ENCODE measurements at regions not wholly inside any gene's neighbourhood (a gene's known extent, or its start where the extent isn't known, plus 50 kb on each side); places are given as distances from the start of the nearest gene placed in this dataset.

DNA sequence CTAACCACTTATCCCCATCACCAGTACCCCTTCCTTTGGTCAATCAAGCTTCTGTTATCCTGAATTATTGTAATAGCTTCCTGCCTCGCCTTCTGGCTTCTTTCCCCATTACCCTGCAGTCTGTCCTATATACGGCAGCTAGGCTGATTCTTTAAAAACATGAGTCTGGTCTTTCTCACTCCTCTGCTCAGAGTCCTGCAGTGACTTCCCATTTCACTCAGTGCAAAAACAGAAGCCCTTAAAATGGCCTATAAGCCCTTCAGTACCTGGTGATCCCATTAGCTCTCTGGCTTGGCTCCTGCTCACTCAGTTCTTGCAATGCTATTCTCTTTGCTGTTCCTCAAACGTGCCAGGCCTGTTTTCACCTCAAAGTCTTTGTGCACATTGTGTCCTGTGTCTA lies 58.4 kb downstream of the JRKL start:
- ChIA-PET CTCF (interaction anchor here (1.2 to 8.8 kb wide), 2 partner anchors 15 to 337 kb away, joined by 3 to 65 read pairs; no protein-coding TSS in a partner anchor), POLR2A (no interaction called here)
- WGBS (ENCODE audit: low lambda C conversion rate): 38% methylated on average over 3 of the region's 3 CpGs
- Histone ChIP-seq H3K4me3 (ENCODE audit: low read depth in 2 of 2, low read length in 1 of 2) (no peak overlapping the region), H3K36me3 (replicated peaks in 1 of 2; ENCODE audit: control insufficient read depth in 1 of 2, insufficient read depth in 2 of 2, low read length in 1 of 2) (no peaks in the 10 kb centered on the region), H3K4me2 (no peak overlapping the region), H3K79me2 (ENCODE audit: insufficient read depth) (no peaks in the 10 kb centered on the region), H3K4me1 (ENCODE audit: control insufficient read depth in 1 of 2, insufficient read depth in 2 of 2, low read depth in 1 of 2, low read length in 1 of 2) (peaks cover 0 to 8% of the 10 kb centered on the region in 2 experiments; a peak in 2 of 4 replicates), H3K27ac (ENCODE audit: low read depth in 2 of 2, low read length in 1 of 2) (peak overlapping the region in 1 of 2 experiments; percentile 65; a peak in 2 of 4 replicates), H3K9me3 (no peaks in the 10 kb centered on the region), H3F3A (replicated peaks; ENCODE audit: insufficient read depth) (no peaks in the 10 kb centered on the region), H3K27me3 (ENCODE audit: insufficient read depth) (peaks cover 5% of the 10 kb centered on the region; the same call in 1 of the 2 replicates), H3K9me2 (no peaks in the 10 kb centered on the region), H4K20me1 (ENCODE audit: insufficient read depth) (no peaks in the 10 kb centered on the region), H3K9ac (no peak overlapping the region), H2AFZ (ENCODE audit: low read depth) (no peak overlapping the region)
- TF ChIP-seq GATA2 (CRISPR knock-in tag; IDR thresholded peaks at IDR 0.05) (0 out of 2 replicates have a peak, but pooled peaks have one; percentile 14), EP300 (IDR thresholded peaks at IDR 0.05; ENCODE audit: borderline replicate concordance in 1 of 2, low read depth in 1 of 2, low read length in 1 of 2) (peak in 1 of 2 experiments; percentile 48; a peak in 1 of 4 replicates)
- TF ChIP-seq, protein P1, sequence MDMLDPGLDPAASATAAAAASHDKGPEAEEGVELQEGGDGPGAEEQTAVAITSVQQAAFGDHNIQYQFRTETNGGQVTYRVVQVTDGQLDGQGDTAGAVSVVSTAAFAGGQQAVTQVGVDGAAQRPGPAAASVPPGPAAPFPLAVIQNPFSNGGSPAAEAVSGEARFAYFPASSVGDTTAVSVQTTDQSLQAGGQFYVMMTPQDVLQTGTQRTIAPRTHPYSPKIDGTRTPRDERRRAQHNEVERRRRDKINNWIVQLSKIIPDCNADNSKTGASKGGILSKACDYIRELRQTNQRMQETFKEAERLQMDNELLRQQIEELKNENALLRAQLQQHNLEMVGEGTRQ (IDR thresholded peaks at IDR 0.05; ENCODE audit: borderline replicate concordance, low read depth, low read length): no peak
- TF ChIP-seq, protein P2, sequence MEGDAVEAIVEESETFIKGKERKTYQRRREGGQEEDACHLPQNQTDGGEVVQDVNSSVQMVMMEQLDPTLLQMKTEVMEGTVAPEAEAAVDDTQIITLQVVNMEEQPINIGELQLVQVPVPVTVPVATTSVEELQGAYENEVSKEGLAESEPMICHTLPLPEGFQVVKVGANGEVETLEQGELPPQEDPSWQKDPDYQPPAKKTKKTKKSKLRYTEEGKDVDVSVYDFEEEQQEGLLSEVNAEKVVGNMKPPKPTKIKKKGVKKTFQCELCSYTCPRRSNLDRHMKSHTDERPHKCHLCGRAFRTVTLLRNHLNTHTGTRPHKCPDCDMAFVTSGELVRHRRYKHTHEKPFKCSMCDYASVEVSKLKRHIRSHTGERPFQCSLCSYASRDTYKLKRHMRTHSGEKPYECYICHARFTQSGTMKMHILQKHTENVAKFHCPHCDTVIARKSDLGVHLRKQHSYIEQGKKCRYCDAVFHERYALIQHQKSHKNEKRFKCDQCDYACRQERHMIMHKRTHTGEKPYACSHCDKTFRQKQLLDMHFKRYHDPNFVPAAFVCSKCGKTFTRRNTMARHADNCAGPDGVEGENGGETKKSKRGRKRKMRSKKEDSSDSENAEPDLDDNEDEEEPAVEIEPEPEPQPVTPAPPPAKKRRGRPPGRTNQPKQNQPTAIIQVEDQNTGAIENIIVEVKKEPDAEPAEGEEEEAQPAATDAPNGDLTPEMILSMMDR (IDR thresholded peaks at IDR 0.05): no peak
- peak; percentile 23 for DNase-seq

DNA sequence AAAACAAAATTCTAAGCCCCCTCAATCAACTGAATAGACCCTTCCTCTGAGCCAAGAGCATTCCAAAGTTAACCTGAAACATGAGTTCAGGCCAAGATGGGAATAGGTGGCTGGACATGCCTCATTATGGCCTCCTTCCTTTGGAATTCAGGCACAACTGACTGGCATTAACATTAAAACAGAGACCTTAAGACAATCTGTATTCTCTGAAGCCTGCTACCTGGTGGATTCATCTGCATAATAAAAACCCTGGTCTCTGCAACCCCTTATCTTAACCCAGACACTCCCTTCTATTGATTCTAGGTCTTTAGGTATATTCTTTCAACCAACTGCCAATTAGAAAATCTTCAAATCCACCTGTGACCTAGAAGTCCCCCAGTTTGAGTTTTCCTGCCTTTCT lies 66.3 kb downstream of the JRKL start:
- no peak for DNase-seq
- Histone ChIP-seq H3K79me2 (ENCODE audit: insufficient read depth) (no peaks in the 10 kb centered on the region), H3K4me1 (ENCODE audit: control insufficient read depth in 1 of 2, insufficient read depth in 2 of 2, low read depth in 1 of 2, low read length in 1 of 2) (no peaks in the 10 kb centered on the region), H2AFZ (ENCODE audit: low read depth) (no peak overlapping the region), H3K36me3 (replicated peaks in 1 of 2; ENCODE audit: control insufficient read depth in 1 of 2, insufficient read depth in 2 of 2, low read length in 1 of 2) (no peaks in the 10 kb centered on the region), H4K20me1 (ENCODE audit: insufficient read depth) (no peaks in the 10 kb centered on the region), H3K9ac (no peak overlapping the region), H3K4me2 (no peak overlapping the region), H3K27ac (ENCODE audit: low read depth in 2 of 2, low read length in 1 of 2) (no peak overlapping the region), H3F3A (replicated peaks; ENCODE audit: insufficient read depth) (no peaks in the 10 kb centered on the region), H3K4me3 (ENCODE audit: low read depth in 2 of 2, low read length in 1 of 2) (no peak overlapping the region), H3K9me3 (no peaks in the 10 kb centered on the region), H3K9me2 (no peaks in the 10 kb centered on the region), H3K27me3 (ENCODE audit: insufficient read depth) (peaks cover 5% of the 10 kb centered on the region; the same call in 1 of the 2 replicates)
- ChIA-PET POLR2A (no interaction called here), CTCF (interaction anchor here (1.2 to 3.1 kb wide), 2 partner anchors 9 to 922 kb away, joined by 3 to 31 read pairs; no protein-coding TSS in a partner anchor)
- TF ChIP-seq ELF1 (IDR thresholded peaks at IDR 0.05) (no peak), RXRA (IDR thresholded peaks at IDR 0.05; ENCODE audit: borderline replicate concordance, low read depth) (no peak), JUND (IDR thresholded peaks at IDR 0.05) (no peak), TAF1 (IDR thresholded peaks at IDR 0.05; ENCODE audit: borderline replicate concordance, low read depth, low read length) (no peak), FOSL2 (IDR thresholded peaks at IDR 0.05; ENCODE audit: borderline replicate concordance, low read depth) (no peak), YY1 (IDR thresholded peaks at IDR 0.05; ENCODE audit: low read depth) (no peak), TEAD4 (IDR thresholded peaks at IDR 0.05; ENCODE audit: borderline replicate concordance, insufficient read depth) (no peak), EZH2phosphoT487 (IDR thresholded peaks at IDR 0.05; ENCODE audit: borderline replicate concordance, low read depth) (no peak), GABPA (IDR thresholded peaks at IDR 0.05; ENCODE audit: low read depth) (no peak), RAD21 (IDR thresholded peaks at IDR 0.05; ENCODE audit: low read length) (no peak), NRF1 (IDR thresholded peaks at IDR 0.05; ENCODE audit: low read depth, low read length) (no peak), RCOR1 (IDR thresholded peaks at IDR 0.05; ENCODE audit: low read length) (no peak)
- TF ChIP-seq, protein P3, sequence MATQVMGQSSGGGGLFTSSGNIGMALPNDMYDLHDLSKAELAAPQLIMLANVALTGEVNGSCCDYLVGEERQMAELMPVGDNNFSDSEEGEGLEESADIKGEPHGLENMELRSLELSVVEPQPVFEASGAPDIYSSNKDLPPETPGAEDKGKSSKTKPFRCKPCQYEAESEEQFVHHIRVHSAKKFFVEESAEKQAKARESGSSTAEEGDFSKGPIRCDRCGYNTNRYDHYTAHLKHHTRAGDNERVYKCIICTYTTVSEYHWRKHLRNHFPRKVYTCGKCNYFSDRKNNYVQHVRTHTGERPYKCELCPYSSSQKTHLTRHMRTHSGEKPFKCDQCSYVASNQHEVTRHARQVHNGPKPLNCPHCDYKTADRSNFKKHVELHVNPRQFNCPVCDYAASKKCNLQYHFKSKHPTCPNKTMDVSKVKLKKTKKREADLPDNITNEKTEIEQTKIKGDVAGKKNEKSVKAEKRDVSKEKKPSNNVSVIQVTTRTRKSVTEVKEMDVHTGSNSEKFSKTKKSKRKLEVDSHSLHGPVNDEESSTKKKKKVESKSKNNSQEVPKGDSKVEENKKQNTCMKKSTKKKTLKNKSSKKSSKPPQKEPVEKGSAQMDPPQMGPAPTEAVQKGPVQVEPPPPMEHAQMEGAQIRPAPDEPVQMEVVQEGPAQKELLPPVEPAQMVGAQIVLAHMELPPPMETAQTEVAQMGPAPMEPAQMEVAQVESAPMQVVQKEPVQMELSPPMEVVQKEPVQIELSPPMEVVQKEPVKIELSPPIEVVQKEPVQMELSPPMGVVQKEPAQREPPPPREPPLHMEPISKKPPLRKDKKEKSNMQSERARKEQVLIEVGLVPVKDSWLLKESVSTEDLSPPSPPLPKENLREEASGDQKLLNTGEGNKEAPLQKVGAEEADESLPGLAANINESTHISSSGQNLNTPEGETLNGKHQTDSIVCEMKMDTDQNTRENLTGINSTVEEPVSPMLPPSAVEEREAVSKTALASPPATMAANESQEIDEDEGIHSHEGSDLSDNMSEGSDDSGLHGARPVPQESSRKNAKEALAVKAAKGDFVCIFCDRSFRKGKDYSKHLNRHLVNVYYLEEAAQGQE (IDR thresholded peaks at IDR 0.05; ENCODE audit: low read depth, low read length): no peak
- TF ChIP-seq, protein P4, sequence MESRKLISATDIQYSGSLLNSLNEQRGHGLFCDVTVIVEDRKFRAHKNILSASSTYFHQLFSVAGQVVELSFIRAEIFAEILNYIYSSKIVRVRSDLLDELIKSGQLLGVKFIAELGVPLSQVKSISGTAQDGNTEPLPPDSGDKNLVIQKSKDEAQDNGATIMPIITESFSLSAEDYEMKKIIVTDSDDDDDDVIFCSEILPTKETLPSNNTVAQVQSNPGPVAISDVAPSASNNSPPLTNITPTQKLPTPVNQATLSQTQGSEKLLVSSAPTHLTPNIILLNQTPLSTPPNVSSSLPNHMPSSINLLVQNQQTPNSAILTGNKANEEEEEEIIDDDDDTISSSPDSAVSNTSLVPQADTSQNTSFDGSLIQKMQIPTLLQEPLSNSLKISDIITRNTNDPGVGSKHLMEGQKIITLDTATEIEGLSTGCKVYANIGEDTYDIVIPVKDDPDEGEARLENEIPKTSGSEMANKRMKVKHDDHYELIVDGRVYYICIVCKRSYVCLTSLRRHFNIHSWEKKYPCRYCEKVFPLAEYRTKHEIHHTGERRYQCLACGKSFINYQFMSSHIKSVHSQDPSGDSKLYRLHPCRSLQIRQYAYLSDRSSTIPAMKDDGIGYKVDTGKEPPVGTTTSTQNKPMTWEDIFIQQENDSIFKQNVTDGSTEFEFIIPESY (IDR thresholded peaks at IDR 0.05; ENCODE audit: borderline replicate concordance, low read depth): no peak
- TF ChIP-seq, protein P5, sequence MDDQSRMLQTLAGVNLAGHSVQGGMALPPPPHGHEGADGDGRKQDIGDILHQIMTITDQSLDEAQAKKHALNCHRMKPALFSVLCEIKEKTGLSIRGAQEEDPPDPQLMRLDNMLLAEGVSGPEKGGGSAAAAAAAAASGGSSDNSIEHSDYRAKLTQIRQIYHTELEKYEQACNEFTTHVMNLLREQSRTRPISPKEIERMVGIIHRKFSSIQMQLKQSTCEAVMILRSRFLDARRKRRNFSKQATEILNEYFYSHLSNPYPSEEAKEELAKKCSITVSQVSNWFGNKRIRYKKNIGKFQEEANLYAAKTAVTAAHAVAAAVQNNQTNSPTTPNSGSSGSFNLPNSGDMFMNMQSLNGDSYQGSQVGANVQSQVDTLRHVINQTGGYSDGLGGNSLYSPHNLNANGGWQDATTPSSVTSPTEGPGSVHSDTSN (IDR thresholded peaks at IDR 0.05): no peak

Data from SK-N-SH (cell line).